ENCODE measurements at regions not wholly inside any gene's neighbourhood (a gene's known extent, or its start where the extent isn't known, plus 50 kb on each side); places are given as distances from the start of the nearest gene placed in this dataset.

DNA sequence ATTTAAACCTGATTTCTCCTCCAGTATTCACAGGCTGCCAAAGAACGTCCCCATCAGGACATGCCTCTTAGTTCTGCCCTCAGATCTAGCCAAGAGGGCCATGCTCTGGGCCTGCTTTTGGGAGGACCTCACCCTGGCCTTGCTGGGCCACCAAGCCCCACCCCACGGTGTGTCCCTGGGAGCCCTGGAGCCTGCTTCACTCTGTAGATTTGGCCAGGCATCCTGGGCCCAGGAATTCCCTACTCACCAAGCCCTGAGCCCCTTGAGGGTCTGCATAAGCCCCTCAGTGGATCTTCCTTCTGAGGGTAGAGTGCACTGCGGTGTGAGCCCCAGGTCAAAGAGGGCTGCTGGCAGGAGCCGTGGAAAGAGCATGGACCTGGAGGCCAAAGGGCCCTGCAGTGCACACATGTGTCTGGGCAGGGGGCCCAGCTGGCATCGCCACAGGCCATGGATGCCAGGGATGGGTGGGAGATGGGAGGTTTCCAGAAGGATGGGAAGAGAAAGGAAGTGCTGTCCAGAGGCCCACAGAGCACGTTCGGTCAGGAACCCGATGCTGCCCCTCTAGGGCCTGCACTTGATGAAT lies 98.0 kb downstream of the DACT2 start:
- BruUV-seq (replicated peaks), result no TSS peak
- POLR2A ChIA-PET, result no interaction called here

DNA sequence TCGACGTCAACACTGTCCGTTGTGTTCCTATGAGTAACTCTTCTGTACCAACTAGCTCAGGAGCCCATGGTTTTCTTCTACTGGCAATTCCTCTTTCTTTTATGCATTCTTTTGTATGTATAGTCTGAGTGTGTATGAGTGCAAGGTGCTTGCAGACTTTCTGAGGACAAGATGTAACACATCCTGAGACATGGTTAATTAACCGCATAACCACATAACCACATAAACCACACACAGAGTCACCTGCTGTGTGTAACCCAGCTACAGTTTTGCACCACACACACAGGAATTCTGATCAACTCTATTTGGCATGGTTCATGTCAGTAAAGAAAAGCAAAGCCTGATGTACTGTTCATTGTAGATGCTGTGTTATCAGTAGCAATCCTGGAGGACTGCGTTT lies 98.6 kb downstream of the DACT2 start:
- TF ChIP-seq, protein P1, sequence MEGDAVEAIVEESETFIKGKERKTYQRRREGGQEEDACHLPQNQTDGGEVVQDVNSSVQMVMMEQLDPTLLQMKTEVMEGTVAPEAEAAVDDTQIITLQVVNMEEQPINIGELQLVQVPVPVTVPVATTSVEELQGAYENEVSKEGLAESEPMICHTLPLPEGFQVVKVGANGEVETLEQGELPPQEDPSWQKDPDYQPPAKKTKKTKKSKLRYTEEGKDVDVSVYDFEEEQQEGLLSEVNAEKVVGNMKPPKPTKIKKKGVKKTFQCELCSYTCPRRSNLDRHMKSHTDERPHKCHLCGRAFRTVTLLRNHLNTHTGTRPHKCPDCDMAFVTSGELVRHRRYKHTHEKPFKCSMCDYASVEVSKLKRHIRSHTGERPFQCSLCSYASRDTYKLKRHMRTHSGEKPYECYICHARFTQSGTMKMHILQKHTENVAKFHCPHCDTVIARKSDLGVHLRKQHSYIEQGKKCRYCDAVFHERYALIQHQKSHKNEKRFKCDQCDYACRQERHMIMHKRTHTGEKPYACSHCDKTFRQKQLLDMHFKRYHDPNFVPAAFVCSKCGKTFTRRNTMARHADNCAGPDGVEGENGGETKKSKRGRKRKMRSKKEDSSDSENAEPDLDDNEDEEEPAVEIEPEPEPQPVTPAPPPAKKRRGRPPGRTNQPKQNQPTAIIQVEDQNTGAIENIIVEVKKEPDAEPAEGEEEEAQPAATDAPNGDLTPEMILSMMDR (conservative IDR thresholded peaks at IDR 0.05; ENCODE audit: low read length), result no peak
- TF ChIP-seq EZH2phosphoT487 (IDR thresholded peaks at IDR 0.05; ENCODE audit: borderline replicate concordance, low read depth, low read length), result no peak
- CTCF ChIA-PET (ENCODE audit: unreplicated experiment), result no interaction called here
- Histone ChIP-seq H3K79me2 (ENCODE audit: insufficient read depth, low read depth, low read length) (no peaks in the 10 kb centered on the region), H3K9me2 (ENCODE audit: insufficient read depth, low read length) (no peaks in the 10 kb centered on the region), H3K4me2 (ENCODE audit: low read length) (no peak overlapping the region), H3K4me1 (ENCODE audit: insufficient read depth, low read length, poor library complexity, severe bottlenecking) (no peaks in the 10 kb centered on the region), H3K9me3 (ENCODE audit: low read length) (no peaks in the 10 kb centered on the region), H3K27ac (ENCODE audit: low read depth, low read length, poor library complexity, severe bottlenecking) (no peak overlapping the region), H3K4me3 (ENCODE audit: low read depth, low read length, poor library complexity, severe bottlenecking) (no peak overlapping the region), H2AFZ (ENCODE audit: low read length) (no peak overlapping the region), H4K20me1 (ENCODE audit: insufficient read depth, low read length) (no peaks in the 10 kb centered on the region), H3K36me3 (ENCODE audit: insufficient read depth, low read length) (no peaks in the 10 kb centered on the region)
- intact Hi-C loops (cut with micrococcal nuclease; ENCODE audit: unreplicated experiment), result no loop called here
- BruUV-seq (replicated peaks), result no TSS peak
- POLR2A ChIA-PET, result no interaction called here
- peak; percentile 3 for DNase-seq (ENCODE audit: low spot score)

More for the DNA sequence above, 98.0 kb downstream of the DACT2 start:
- intact Hi-C loops (cut with micrococcal nuclease; ENCODE audit: unreplicated experiment), result no loop called here
- no peak overlapping the region for H3K4me3 ChIP-seq (ENCODE audit: low read depth, low read length, poor library complexity, severe bottlenecking)
- TF ChIP-seq, protein P1 (conservative IDR thresholded peaks at IDR 0.05; ENCODE audit: low read length), result no peak
- no peak for TF ChIP-seq EZH2phosphoT487 (IDR thresholded peaks at IDR 0.05; ENCODE audit: borderline replicate concordance, low read depth, low read length)
- no peak overlapping the region for H2AFZ ChIP-seq (ENCODE audit: low read length)
- H3K9me3 ChIP-seq (ENCODE audit: low read length), result no peaks in the 10 kb centered on the region
- no peaks in the 10 kb centered on the region for H3K4me1 ChIP-seq (ENCODE audit: insufficient read depth, low read length, poor library complexity, severe bottlenecking)
- H4K20me1 ChIP-seq (ENCODE audit: insufficient read depth, low read length), result no peaks in the 10 kb centered on the region
- H3K9me2 ChIP-seq (ENCODE audit: insufficient read depth, low read length), result no peaks in the 10 kb centered on the region
- CTCF ChIA-PET (ENCODE audit: unreplicated experiment), result no interaction called here
- no peaks in the 10 kb centered on the region for H3K79me2 ChIP-seq (ENCODE audit: insufficient read depth, low read depth, low read length)
- no peaks in the 10 kb centered on the region for H3K36me3 ChIP-seq (ENCODE audit: insufficient read depth, low read length)
- no peak overlapping the region for H3K27ac ChIP-seq (ENCODE audit: low read depth, low read length, poor library complexity, severe bottlenecking)
- DNase-seq (ENCODE audit: low spot score), result no peak
- H3K4me2 ChIP-seq (ENCODE audit: low read length), result no peak overlapping the region

DNA sequence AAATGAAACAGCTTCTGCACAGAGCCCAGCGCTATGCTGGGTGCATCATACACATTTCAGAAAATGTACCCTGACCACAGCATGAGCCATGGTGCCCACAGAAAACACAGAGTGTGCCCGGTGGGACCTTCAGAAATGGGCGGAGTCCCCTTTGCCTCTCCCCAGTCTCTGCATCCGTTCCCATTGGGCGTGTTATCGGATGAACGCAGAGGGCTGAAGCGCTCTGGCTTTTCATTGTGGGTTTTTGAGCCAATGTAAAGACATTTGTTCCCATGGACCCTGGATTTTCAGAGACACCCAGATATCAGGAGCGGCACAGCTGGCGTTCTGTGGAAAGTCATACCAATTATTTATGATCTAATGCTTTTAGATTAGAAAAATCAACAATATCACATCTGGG lies 99.8 kb downstream of the DACT2 start:
- TF ChIP-seq, protein P1 (conservative IDR thresholded peaks at IDR 0.05; ENCODE audit: low read length), result no peak
- TF ChIP-seq EZH2phosphoT487 (IDR thresholded peaks at IDR 0.05; ENCODE audit: borderline replicate concordance, low read depth, low read length), result no peak
- H3K9me3 ChIP-seq (ENCODE audit: low read length), result no peaks in the 10 kb centered on the region
- DNase-seq (ENCODE audit: low spot score), result no peak
- H3K36me3 ChIP-seq (ENCODE audit: insufficient read depth, low read length), result no peaks in the 10 kb centered on the region
- no peak overlapping the region for H2AFZ ChIP-seq (ENCODE audit: low read length)
- no peaks in the 10 kb centered on the region for H3K9me2 ChIP-seq (ENCODE audit: insufficient read depth, low read length)
- H4K20me1 ChIP-seq (ENCODE audit: insufficient read depth, low read length), result no peaks in the 10 kb centered on the region
- POLR2A ChIA-PET, result no interaction called here
- no peaks in the 10 kb centered on the region for H3K79me2 ChIP-seq (ENCODE audit: insufficient read depth, low read depth, low read length)
- no peak overlapping the region for H3K27ac ChIP-seq (ENCODE audit: low read depth, low read length, poor library complexity, severe bottlenecking)
- CTCF ChIA-PET (ENCODE audit: unreplicated experiment), result no interaction called here
- no peak overlapping the region for H3K4me3 ChIP-seq (ENCODE audit: low read depth, low read length, poor library complexity, severe bottlenecking)
- no peaks in the 10 kb centered on the region for H3K4me1 ChIP-seq (ENCODE audit: insufficient read depth, low read length, poor library complexity, severe bottlenecking)
- no TSS peak for BruUV-seq (replicated peaks)
- intact Hi-C loops (cut with micrococcal nuclease; ENCODE audit: unreplicated experiment), result no loop called here
- H3K4me2 ChIP-seq (ENCODE audit: low read length), result no peak overlapping the region
